ENCODE measurements at regions not wholly inside any gene's neighbourhood (a gene's known extent, or its start where the extent isn't known, plus 50 kb on each side); places are given as distances from the start of the nearest gene placed in this dataset.

- TF ChIP-seq CTCF (conservative IDR thresholded peaks at IDR 0.05): no peak
- TF ChIP-seq ZFX (IDR thresholded peaks at IDR 0.05): no peak
Measured at GRCh38 chr17:83151442-83152226, 72.2 kb downstream of the METRNL start.
